ENCODE measurements at regions not wholly inside any gene's neighbourhood (a gene's known extent, or its start where the extent isn't known, plus 50 kb on each side); places are given as distances from the start of the nearest gene placed in this dataset.

DNA sequence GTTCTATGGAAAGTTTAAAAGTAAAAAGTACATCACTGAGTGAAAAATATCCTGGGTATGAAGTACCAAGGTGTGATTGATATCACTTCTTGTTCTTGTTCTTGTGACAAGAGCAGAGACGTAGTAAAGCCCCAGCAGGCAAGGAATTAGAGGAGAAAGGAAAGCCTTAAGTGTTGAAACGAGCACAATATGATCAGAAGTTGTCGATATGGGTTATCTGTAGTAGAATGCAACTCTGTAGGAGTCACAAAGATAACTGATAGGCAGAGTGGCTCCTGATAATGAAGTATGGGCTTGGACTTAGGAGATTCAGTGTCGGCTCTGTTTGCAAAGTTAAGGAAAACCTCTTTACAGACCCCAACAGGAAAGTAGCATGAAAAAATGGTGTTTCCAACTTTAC lies 1179.1 kb downstream of the DTWD2 start:
- ATAC-seq: no peak
- Histone ChIP-seq H3K27me3 (no peaks in the 10 kb centered on the region), H3K27ac (no peak overlapping the region), H3K4me1 (no peaks in the 10 kb centered on the region), H3K9me3 (no peaks in the 10 kb centered on the region), H3K4me3 (no peak overlapping the region), H3K36me3 (no peaks in the 10 kb centered on the region)
- intact Hi-C loops (cut with DNase I): no loop called here
- DNase-seq: no peak
- TF ChIP-seq, protein P1, sequence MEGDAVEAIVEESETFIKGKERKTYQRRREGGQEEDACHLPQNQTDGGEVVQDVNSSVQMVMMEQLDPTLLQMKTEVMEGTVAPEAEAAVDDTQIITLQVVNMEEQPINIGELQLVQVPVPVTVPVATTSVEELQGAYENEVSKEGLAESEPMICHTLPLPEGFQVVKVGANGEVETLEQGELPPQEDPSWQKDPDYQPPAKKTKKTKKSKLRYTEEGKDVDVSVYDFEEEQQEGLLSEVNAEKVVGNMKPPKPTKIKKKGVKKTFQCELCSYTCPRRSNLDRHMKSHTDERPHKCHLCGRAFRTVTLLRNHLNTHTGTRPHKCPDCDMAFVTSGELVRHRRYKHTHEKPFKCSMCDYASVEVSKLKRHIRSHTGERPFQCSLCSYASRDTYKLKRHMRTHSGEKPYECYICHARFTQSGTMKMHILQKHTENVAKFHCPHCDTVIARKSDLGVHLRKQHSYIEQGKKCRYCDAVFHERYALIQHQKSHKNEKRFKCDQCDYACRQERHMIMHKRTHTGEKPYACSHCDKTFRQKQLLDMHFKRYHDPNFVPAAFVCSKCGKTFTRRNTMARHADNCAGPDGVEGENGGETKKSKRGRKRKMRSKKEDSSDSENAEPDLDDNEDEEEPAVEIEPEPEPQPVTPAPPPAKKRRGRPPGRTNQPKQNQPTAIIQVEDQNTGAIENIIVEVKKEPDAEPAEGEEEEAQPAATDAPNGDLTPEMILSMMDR (IDR thresholded peaks at IDR 0.05): no peak

DNA sequence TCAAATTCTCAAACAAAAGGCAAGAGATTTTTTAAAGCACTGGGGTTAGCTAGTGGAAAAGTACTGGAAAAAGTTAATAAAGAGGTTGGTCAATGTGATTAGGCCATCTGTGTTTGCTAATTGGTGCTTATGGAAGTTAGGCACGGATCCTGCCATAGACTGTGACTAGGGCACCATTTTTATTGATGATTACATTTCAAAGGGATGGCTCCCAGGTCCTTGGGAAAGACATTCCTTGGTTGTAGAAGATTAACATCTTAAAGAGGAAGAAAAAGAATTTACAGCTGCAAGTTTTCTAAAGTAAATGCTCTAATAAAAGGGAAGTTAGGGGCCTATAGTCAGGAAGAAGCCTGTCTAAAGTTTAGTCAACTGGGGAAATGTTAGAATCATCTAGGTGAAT lies 1183.3 kb downstream of the DTWD2 start:
- no peaks in the 10 kb centered on the region for H3K27me3 ChIP-seq
- DNase-seq: no peak
- H3K9me3 ChIP-seq: no peaks in the 10 kb centered on the region
- H3K4me1 ChIP-seq: no peaks in the 10 kb centered on the region
- H3K27ac ChIP-seq: no peak overlapping the region
- no peak overlapping the region for H3K4me3 ChIP-seq
- no peaks in the 10 kb centered on the region for H3K36me3 ChIP-seq
- intact Hi-C loops (cut with DNase I): no loop called here
- no peak for ATAC-seq
- TF ChIP-seq, protein P1 (IDR thresholded peaks at IDR 0.05): no peak

DNA sequence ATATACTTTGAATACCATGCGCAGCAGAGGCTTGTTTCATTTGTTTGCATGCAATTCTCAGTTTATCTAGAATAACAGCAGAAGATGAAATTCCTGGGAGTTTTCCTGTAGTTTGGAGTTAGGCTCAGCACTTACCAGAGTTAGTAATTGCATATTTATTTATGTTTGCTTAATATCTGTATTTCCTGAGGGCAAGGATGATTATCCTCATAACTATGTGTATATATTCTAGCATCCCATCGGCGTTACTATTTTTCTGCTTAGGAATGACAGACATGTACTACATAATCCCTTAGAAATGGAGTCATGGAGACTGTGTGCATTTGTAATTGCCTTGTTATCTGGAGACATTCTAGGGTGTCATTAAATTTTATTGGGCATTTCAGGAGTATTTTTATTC lies 1184.8 kb downstream of the DTWD2 start:
- Histone ChIP-seq H3K4me3 (no peak overlapping the region), H3K4me1 (no peaks in the 10 kb centered on the region), H3K9me3 (no peaks in the 10 kb centered on the region), H3K27ac (no peak overlapping the region), H3K36me3 (no peaks in the 10 kb centered on the region), H3K27me3 (no peaks in the 10 kb centered on the region)
- TF ChIP-seq, protein P1 (IDR thresholded peaks at IDR 0.05): no peak
- intact Hi-C loops (cut with DNase I): no loop called here
- ATAC-seq: no peak
- no peak for DNase-seq

DNA sequence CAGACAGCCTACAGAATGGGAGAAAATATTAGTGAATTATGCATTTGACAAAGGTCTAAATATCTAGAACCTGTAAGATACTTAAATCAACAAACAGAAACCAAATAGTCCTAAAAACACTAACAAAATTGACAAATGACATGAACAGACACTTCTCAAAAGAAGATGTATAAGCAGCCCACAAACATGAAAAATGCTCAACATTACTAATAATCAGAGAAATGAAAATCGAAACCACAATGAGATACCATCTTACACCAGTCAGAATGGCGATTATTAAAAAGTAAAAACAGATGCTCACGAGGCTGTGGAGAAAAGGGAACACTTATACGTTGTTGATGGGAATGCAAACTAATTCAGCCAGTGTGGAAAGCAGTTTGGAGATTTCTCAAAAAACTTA lies 1186.8 kb downstream of the DTWD2 start:
- Histone ChIP-seq H3K4me3 (no peak overlapping the region), H3K27ac (no peak overlapping the region), H3K4me1 (no peaks in the 10 kb centered on the region), H3K27me3 (no peaks in the 10 kb centered on the region), H3K9me3 (no peaks in the 10 kb centered on the region), H3K36me3 (no peaks in the 10 kb centered on the region)
- TF ChIP-seq, protein P1 (IDR thresholded peaks at IDR 0.05): no peak
- DNase-seq (no peak), ATAC-seq (no peak)
- intact Hi-C loops (cut with DNase I): no loop called here

DNA sequence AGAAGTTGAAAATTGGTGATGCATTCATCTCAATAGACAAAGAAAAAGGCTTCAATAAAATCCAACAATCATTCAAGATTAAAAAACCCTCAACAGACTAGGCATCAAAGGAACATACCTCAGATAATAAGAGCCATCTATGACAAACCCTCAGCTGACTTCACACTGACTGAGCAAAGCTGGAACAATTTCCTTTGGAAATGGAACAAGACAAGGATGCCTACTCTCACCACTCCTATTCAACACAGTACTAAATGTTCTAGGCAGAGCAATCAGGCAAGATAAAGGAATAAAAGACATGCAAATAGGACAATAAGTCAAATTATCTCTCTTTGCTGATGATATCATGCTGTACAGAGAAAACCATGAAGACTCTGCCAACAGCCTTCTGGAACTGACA lies 1188.1 kb downstream of the DTWD2 start:
- H3K36me3 ChIP-seq: no peaks in the 10 kb centered on the region
- DNase-seq (no peak), ATAC-seq (no peak)
- intact Hi-C loops (cut with DNase I): no loop called here
- no peak overlapping the region for H3K27ac ChIP-seq
- no peak overlapping the region for H3K4me3 ChIP-seq
- H3K4me1 ChIP-seq: no peaks in the 10 kb centered on the region
- H3K9me3 ChIP-seq: no peaks in the 10 kb centered on the region
- TF ChIP-seq, protein P1 (IDR thresholded peaks at IDR 0.05): no peak
- H3K27me3 ChIP-seq: no peaks in the 10 kb centered on the region

DNA sequence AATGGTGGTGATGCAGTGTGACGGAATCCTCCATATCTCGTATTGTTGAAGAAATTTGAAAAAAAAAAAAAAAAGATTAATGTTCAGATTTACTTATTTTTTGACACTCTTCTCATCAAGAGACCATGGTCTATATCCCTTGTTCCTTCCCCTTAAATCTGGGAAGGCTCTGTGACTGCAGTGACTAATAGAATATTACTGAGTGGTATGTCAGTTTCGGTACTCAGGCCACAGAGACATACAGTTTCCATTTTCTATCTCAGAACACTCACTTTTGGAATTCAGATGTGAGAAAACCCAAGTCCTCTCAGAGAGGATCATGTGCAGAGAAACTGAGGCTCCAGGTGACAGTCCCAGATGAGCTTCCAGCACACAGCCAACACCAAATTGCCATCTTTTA lies 1193.5 kb downstream of the DTWD2 start:
- intact Hi-C loops (cut with DNase I): no loop called here
- Histone ChIP-seq H3K9me3 (no peaks in the 10 kb centered on the region), H3K27ac (no peak overlapping the region), H3K4me3 (no peak overlapping the region), H3K4me1 (no peaks in the 10 kb centered on the region), H3K36me3 (no peaks in the 10 kb centered on the region), H3K27me3 (no peaks in the 10 kb centered on the region)
- ATAC-seq (no peak), DNase-seq (no peak)
- TF ChIP-seq, protein P1 (IDR thresholded peaks at IDR 0.05): no peak
